ENCODE measurements at regions not wholly inside any gene's neighbourhood (a gene's known extent, or its start where the extent isn't known, plus 50 kb on each side); places are given as distances from the start of the nearest gene placed in this dataset.

- TF ChIP-seq SIN3A (IDR thresholded peaks at IDR 0.05; ENCODE audit: borderline replicate concordance, insufficient read depth, low read length) (no peak), FOXP2 (optimal IDR thresholded peaks at IDR 0.05; ENCODE audit: borderline replicate concordance, extremely low read depth, extremely low read length, insufficient read depth) (no peak), TAF1 (IDR thresholded peaks at IDR 0.05; ENCODE audit: borderline replicate concordance, insufficient read depth, low read length) (no peak), POLR2AphosphoS5 (IDR thresholded peaks at IDR 0.05; ENCODE audit: low read depth, low read length) (no peak)
- TF ChIP-seq, protein P1, sequence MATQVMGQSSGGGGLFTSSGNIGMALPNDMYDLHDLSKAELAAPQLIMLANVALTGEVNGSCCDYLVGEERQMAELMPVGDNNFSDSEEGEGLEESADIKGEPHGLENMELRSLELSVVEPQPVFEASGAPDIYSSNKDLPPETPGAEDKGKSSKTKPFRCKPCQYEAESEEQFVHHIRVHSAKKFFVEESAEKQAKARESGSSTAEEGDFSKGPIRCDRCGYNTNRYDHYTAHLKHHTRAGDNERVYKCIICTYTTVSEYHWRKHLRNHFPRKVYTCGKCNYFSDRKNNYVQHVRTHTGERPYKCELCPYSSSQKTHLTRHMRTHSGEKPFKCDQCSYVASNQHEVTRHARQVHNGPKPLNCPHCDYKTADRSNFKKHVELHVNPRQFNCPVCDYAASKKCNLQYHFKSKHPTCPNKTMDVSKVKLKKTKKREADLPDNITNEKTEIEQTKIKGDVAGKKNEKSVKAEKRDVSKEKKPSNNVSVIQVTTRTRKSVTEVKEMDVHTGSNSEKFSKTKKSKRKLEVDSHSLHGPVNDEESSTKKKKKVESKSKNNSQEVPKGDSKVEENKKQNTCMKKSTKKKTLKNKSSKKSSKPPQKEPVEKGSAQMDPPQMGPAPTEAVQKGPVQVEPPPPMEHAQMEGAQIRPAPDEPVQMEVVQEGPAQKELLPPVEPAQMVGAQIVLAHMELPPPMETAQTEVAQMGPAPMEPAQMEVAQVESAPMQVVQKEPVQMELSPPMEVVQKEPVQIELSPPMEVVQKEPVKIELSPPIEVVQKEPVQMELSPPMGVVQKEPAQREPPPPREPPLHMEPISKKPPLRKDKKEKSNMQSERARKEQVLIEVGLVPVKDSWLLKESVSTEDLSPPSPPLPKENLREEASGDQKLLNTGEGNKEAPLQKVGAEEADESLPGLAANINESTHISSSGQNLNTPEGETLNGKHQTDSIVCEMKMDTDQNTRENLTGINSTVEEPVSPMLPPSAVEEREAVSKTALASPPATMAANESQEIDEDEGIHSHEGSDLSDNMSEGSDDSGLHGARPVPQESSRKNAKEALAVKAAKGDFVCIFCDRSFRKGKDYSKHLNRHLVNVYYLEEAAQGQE (IDR thresholded peaks at IDR 0.05; ENCODE audit: insufficient read depth in 1 of 2, low read depth in 2 of 2, low read length in 2 of 2) = no peak
Measured at GRCh38 chr2:42970151-42970550, 177.8 kb upstream of the HAAO start.

DNA sequence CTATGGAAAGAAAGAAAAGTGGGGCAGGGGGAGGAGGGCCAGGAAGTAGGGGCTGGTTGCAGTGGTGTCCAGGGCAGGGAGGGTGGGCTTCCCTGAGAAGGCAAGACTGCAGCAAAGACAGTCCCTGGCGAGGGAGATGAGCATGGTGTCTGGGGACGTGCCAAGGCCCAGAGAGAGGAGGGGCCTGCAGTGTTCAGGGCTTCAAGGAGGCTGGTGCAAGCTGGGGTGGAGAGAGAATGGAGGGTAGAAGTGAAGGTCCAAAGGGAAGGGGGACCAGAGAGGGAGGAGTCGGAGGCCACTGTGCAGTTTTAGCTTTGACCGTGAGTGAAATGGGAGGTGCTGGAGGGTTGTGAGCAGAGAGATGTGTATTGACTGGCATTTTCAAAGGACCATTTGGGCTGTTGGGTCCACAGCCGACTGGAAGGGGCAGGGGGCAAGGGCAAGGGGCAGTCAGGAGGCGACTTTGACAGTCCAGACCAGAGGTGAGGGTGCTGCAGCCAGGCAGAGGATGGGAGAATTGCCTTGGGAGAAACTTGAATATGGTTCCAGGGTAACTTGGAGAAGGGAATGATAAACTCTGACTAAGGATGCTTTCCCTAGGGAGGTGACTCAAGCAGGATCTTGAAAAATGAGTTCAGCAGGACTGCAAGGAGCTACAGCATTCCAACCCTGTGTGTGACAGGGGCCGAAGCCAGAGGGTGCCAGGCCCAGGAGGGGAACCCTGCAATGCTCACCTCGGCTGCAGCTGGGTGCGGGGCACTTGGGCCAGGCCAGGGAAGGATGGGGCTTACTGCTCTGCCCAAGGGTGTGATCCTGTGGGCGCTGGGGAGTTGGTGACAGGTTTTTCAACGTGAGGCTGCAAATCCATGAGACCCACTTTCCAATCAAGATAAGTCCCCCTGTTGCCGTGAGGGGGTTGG, 177.1 kb upstream of the HAAO start:
- TF ChIP-seq TAF1 (IDR thresholded peaks at IDR 0.05; ENCODE audit: borderline replicate concordance, insufficient read depth, low read length) (no peak), SIN3A (IDR thresholded peaks at IDR 0.05; ENCODE audit: borderline replicate concordance, insufficient read depth, low read length) (no peak), FOXP2 (optimal IDR thresholded peaks at IDR 0.05; ENCODE audit: borderline replicate concordance, extremely low read depth, extremely low read length, insufficient read depth) (no peak)
- TF ChIP-seq, protein P1 (IDR thresholded peaks at IDR 0.05; ENCODE audit: insufficient read depth in 1 of 2, low read depth in 2 of 2, low read length in 2 of 2) = no peak

GRCh38 chr2:42967959-42968674, 175.7 kb upstream of the HAAO start:
- TF ChIP-seq FOXP2 (optimal IDR thresholded peaks at IDR 0.05; ENCODE audit: borderline replicate concordance, extremely low read depth, extremely low read length, insufficient read depth) (peak; percentile 77), POLR2AphosphoS5 (IDR thresholded peaks at IDR 0.05; ENCODE audit: low read depth, low read length) (peak; percentile 39; the same call in 1 of the 2 replicates), SIN3A (IDR thresholded peaks at IDR 0.05; ENCODE audit: borderline replicate concordance, insufficient read depth, low read length) (no peak), TAF1 (IDR thresholded peaks at IDR 0.05; ENCODE audit: borderline replicate concordance, insufficient read depth, low read length) (no peak)
- TF ChIP-seq, protein P1 (IDR thresholded peaks at IDR 0.05; ENCODE audit: insufficient read depth in 1 of 2, low read depth in 2 of 2, low read length in 2 of 2) = no peak

GRCh38 chr2:42965910-42966309, 173.5 kb upstream of the HAAO start:
- TF ChIP-seq SIN3A (IDR thresholded peaks at IDR 0.05; ENCODE audit: borderline replicate concordance, insufficient read depth, low read length) (no peak), POLR2AphosphoS5 (IDR thresholded peaks at IDR 0.05; ENCODE audit: low read depth, low read length) (no peak), TAF1 (IDR thresholded peaks at IDR 0.05; ENCODE audit: borderline replicate concordance, insufficient read depth, low read length) (no peak), FOXP2 (optimal IDR thresholded peaks at IDR 0.05; ENCODE audit: borderline replicate concordance, extremely low read depth, extremely low read length, insufficient read depth) (no peak)
- TF ChIP-seq, protein P1 (IDR thresholded peaks at IDR 0.05; ENCODE audit: insufficient read depth in 1 of 2, low read depth in 2 of 2, low read length in 2 of 2) = no peak

Data from PFSK-1 (cell line).